Superior temporal gyrus (tissue), 1 donor: ENCODE measurements at regions not wholly inside any gene's neighbourhood (a gene's known extent, or its start where the extent isn't known, plus 50 kb on each side); places are given as distances from the start of the nearest gene placed in this dataset.
A peak's percentile ranks its signal among the peaks of the same experiment; 100 is the strongest.
"Not testable (repeated sequence)": the region's sequence is repeated elsewhere in the genome, so short reads cannot be mapped to it uniquely, and the experiment has no call there.

Source experiments
- DNase-seq: peaks from one replicate; pipeline ENCODE4 v3.0.0-alpha.2; 2016; ENCODE audit errors: extremely low spot score

DNA sequence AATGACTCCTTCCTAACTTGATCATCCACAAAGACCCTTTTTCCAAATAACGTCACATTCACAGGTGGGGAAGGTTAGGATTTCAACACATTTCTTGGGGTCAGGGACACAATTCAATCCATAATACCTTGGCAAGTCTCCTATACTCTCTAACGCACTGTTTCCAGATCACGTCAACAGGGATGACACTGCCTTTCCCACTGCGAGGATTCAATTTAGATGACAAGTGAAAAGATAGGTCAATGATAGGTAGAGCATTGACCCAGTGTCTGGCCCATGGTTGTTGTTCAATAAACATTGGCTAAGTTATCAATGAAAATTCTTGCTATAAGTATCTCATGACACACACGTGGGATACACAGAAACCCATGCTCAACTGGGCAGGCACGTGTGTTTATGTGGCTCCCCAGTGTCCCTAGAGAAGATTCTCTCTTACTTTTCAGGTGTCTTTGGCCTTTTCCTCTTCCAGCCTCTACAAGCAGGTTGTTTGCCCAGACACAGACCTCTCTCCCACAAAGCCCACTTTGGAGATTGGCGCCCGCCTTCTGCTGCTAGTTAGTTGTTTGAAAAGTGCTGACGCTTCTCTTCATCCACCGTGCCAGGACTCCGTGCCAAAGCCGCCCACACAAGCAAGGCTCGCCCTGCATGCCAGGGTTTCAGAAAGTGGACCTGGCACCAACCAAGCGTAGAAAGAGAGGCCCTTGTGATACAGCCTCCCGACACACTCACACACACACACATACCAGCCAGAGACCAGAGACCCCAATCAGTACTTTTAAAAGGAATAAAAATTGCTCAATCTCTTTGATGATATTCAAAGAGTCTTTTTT lies 594.5 kb downstream of the BNC2 start:
- peak; percentile 47 for DNase-seq

DNA sequence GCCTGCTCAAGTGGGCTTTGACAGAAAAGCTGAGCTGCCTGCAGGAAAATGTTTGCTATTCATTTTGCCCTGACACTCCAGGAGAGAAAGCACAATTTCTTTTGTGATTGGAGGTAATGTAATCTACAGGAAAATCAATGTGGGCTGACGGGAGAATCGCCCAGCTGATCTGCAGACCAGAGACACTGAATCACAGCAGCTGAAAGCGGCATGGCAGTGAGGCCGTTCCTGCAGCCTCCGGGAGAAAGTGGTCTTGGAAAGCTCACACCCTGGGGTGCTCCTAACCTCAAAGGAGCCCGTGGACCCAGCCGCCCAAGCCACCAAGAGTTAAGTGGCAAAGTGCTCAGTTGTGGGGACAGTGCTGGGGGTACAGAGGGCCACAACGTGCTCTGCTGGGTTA lies 593.6 kb downstream of the BNC2 start:
- no peak for DNase-seq

GRCh38 chr9:16277471-16277960 lies 593.0 kb downstream of the BNC2 start:
- no peak for DNase-seq

- DNase-seq: no peak
Measured at GRCh38 chr9:16278326-16278999, 592.0 kb downstream of the BNC2 start.

DNA sequence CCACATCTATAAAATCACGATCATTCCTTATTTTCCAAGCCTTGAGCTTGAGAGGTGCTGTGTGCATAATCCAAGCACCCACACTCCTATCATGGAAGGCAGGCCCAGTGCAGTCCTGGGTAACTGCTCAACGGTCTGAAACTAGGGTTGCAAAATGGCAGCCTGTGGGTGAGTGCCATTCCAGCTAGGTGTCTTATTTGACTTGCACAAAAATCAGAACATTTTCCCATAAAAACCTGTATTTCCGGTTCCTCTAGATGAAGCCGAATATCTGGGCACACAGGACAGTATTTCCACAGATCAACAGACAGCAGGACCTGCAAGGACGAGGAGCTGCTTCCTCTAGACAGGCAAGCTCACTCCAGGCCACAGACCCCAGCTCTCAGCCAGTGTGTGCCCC lies 588.8 kb downstream of the BNC2 start:
- DNase-seq: no peak

DNA sequence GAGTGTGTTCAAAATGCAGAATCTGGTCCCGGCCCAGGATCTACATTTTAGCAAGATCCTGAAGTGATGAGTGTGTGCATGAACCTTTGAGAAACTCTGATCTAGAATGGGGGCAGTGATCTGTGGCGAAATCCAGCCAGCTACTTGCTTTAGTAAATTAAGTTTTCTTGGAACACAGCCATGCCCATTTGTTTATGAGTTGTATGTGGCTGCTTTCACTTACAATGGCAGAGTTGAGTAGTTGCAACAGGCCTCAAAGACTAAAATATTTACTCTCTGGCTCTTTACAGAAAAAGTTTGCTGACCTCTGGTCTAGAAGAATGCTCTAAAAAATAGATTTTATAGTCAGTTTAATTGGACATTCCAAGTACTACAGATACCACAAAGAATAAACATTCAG lies 588.3 kb downstream of the BNC2 start:
- DNase-seq: no peak

- DNase-seq: no peak
Measured at GRCh38 chr9:16282718-16283117, 587.8 kb downstream of the BNC2 start.

GRCh38 chr9:16286160-16286559 lies 584.3 kb downstream of the BNC2 start:
- no peak for DNase-seq

GRCh38 chr9:16289639-16290038 lies 580.8 kb downstream of the BNC2 start:
- DNase-seq: no peak

DNA sequence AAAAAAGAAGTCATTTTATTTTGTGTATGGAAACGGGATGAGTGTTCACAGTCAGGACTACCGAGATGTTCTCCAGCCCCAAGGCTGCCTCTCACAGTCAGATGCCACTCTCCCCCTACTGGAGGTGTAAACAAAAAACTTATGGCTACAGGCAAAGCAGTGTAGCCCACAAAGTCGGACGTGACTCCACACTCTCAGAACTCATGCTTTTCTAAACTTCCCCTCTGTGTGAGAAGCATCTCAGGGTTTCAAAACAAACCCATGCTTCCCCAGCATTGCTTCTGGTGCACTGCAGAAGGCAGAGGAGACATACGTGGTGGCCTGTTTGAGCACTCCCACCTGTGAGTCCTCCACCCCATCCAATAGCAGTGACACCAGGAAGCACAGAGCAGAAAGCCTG lies 580.3 kb downstream of the BNC2 start:
- DNase-seq: no peak

DNA sequence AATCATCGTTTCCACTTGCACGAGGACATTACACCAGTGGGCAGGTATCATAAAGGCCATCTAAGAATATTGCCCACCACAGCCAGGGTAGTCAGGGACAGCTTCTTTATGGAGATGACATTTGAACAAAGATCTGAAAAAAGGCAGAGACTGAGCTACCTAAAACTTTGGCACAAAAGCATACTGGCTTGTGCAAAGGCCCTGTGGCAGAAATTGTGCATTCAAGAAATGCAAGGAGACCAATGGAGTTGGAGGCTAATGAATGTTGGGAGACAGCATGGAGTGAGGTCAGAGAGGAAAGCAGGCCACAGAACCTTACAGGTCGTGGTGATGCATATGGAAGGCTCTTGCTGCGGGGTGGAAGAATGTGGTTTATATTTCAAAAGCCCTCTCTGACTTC lies 578.5 kb downstream of the BNC2 start:
- DNase-seq: no peak

- no peak for DNase-seq
Measured at GRCh38 chr9:16293610-16294009, 576.9 kb downstream of the BNC2 start.

- DNase-seq: no peak
Measured at GRCh38 chr9:16294133-16294770, 576.2 kb downstream of the BNC2 start.

GRCh38 chr9:16294940-16295339 lies 575.5 kb downstream of the BNC2 start:
- DNase-seq: not testable (repeated sequence)

GRCh38 chr9:16299368-16299767 lies 571.1 kb downstream of the BNC2 start:
- DNase-seq: not testable (repeated sequence)

DNA sequence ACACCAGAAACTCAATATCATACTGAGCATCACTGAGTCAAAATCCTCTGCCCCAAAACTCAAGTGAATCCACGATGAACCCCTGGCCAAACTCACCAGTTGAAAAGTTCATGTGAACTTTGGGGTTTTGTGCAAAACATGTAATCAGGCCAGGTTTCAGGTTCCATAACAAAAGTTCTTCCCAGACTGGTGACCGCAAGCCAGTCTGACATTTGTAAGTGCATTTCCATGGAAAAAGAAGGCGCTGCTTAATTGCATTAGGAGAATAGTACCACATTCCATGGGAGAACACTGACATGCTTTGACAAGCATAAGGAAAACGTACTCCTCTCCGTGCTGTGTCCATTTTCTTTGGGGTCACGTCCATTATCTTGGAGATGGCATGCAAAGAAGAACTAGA lies 567.0 kb downstream of the BNC2 start:
- DNase-seq: no peak

DNA sequence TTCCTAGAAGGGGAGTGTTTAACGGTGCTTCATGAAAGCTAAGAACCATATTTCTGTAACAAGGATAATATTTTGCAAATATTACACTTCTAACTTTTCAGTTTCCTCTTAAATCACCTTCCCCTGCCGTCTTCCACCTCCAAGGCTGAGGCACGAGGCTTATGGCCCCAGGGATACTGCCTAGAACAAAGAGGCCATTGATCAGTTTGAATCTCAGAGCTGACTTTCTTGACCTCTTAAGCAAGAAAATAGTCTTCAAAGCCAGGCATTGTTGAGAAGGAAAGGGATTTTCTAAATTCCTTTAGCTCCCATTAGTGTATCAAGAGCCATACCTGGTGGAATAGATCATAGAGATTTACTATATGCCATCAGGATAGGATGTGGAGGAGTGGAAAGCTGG lies 566.2 kb downstream of the BNC2 start:
- no peak for DNase-seq

DNA sequence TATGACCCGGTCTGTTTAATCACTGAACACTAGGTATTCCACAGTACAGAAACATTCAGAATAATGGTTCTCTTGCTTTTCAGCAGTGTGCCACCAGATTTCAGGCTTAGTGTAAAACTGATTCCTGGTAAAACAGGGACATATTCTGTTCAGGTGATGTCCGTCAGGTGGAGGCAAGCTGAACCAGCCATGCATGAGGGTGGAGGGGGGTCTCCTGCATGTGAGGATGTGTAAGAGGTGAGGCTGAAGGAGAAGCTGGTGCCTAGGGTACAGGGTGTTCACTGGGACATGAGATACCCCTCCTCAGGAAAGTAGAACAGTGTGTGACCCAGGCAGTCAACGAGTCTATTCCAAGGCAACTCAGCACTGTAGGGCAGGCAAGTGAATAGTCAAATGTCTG lies 563.9 kb downstream of the BNC2 start:
- DNase-seq: no peak

- DNase-seq: no peak
Measured at GRCh38 chr9:16307626-16308195, 562.8 kb downstream of the BNC2 start.

GRCh38 chr9:16308645-16309044 lies 561.8 kb downstream of the BNC2 start:
- no peak for DNase-seq

GRCh38 chr9:16309082-16309468 lies 561.4 kb downstream of the BNC2 start:
- DNase-seq: no peak
